ENCODE measurements at regions not wholly inside any gene's neighbourhood (a gene's known extent, or its start where the extent isn't known, plus 50 kb on each side); places are given as distances from the start of the nearest gene placed in this dataset.

GRCh38 chr5:42337143-42337542, 86.1 kb upstream of the GHR start:
- H3K27me3 Mint-ChIP-seq (ENCODE audit: low read depth), result no peaks in the 10 kb centered on the region
- no peak overlapping the region for H3K27ac Mint-ChIP-seq
- TF ChIP-seq, protein P1, sequence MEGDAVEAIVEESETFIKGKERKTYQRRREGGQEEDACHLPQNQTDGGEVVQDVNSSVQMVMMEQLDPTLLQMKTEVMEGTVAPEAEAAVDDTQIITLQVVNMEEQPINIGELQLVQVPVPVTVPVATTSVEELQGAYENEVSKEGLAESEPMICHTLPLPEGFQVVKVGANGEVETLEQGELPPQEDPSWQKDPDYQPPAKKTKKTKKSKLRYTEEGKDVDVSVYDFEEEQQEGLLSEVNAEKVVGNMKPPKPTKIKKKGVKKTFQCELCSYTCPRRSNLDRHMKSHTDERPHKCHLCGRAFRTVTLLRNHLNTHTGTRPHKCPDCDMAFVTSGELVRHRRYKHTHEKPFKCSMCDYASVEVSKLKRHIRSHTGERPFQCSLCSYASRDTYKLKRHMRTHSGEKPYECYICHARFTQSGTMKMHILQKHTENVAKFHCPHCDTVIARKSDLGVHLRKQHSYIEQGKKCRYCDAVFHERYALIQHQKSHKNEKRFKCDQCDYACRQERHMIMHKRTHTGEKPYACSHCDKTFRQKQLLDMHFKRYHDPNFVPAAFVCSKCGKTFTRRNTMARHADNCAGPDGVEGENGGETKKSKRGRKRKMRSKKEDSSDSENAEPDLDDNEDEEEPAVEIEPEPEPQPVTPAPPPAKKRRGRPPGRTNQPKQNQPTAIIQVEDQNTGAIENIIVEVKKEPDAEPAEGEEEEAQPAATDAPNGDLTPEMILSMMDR (IDR thresholded peaks at IDR 0.05; ENCODE audit: unreplicated experiment), result no peak
- no peak for DNase-seq (ENCODE audit: low spot score in 2 of 2, unreplicated experiment in 2 of 2)
- H3K9me3 Mint-ChIP-seq, result peaks cover 57% of the 10 kb centered on the region
- no peaks in the 10 kb centered on the region for H3K36me3 Mint-ChIP-seq
- H3K4me3 Mint-ChIP-seq, result no peak overlapping the region
- no peaks in the 10 kb centered on the region for H3K4me1 Mint-ChIP-seq

GRCh38 chr5:42337607-42338006, 85.6 kb upstream of the GHR start:
- H3K4me3 Mint-ChIP-seq, result no peak overlapping the region

DNA sequence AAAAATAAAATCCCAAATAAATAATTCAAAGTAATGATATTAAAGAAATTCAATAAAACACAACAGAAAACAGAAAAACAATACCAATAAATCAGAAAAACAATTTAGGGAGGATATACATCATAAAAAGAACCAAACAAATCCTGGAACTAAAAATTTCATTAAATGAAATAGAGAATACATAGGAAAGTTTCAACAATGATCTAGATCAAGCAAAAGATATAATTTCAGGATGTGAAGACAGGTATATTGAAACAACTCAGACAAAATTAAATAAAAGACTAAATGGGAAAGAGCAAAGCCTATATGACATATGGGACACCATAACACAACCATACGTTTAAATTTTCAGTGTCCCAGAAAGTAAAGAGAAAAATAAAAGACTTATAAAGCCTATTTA, 85.1 kb upstream of the GHR start:
- H3K27ac Mint-ChIP-seq, result no peak overlapping the region
- H3K4me1 Mint-ChIP-seq, result no peaks in the 10 kb centered on the region
- TF ChIP-seq, protein P1 (IDR thresholded peaks at IDR 0.05; ENCODE audit: unreplicated experiment), result no peak
- no peaks in the 10 kb centered on the region for H3K36me3 Mint-ChIP-seq
- H3K4me3 Mint-ChIP-seq, result no peak overlapping the region
- H3K9me3 Mint-ChIP-seq, result peaks cover 63% of the 10 kb centered on the region
- no peaks in the 10 kb centered on the region for H3K27me3 Mint-ChIP-seq (ENCODE audit: low read depth)
- DNase-seq (ENCODE audit: low spot score in 2 of 2, unreplicated experiment in 2 of 2), result no peak

More at GRCh38 chr5:42337607-42338006, 85.6 kb upstream of the GHR start:
- Mint-ChIP-seq H3K27ac (no peak overlapping the region), H3K9me3 (peaks cover 62% of the 10 kb centered on the region), H3K27me3 (ENCODE audit: low read depth) (no peaks in the 10 kb centered on the region), H3K36me3 (no peaks in the 10 kb centered on the region), H3K4me1 (no peaks in the 10 kb centered on the region)
- no peak for DNase-seq (ENCODE audit: low spot score in 2 of 2, unreplicated experiment in 2 of 2)
- TF ChIP-seq, protein P1 (IDR thresholded peaks at IDR 0.05; ENCODE audit: unreplicated experiment), result no peak

GRCh38 chr5:42349163-42349562, 74.1 kb upstream of the GHR start:
- no peak overlapping the region for H3K4me3 Mint-ChIP-seq
- TF ChIP-seq, protein P1 (IDR thresholded peaks at IDR 0.05; ENCODE audit: unreplicated experiment), result no peak
- no peaks in the 10 kb centered on the region for H3K36me3 Mint-ChIP-seq
- H3K4me1 Mint-ChIP-seq, result no peaks in the 10 kb centered on the region
- peaks cover 45% of the 10 kb centered on the region for H3K9me3 Mint-ChIP-seq
- H3K27me3 Mint-ChIP-seq (ENCODE audit: low read depth), result no peaks in the 10 kb centered on the region
- DNase-seq (ENCODE audit: low spot score in 2 of 2, unreplicated experiment in 2 of 2), result no peak
- no peak overlapping the region for H3K27ac Mint-ChIP-seq

GRCh38 chr5:42351956-42352355, 71.3 kb upstream of the GHR start:
- TF ChIP-seq, protein P1 (IDR thresholded peaks at IDR 0.05; ENCODE audit: unreplicated experiment), result no peak
- H3K27me3 Mint-ChIP-seq (ENCODE audit: low read depth), result no peaks in the 10 kb centered on the region
- H3K36me3 Mint-ChIP-seq, result no peaks in the 10 kb centered on the region
- H3K4me1 Mint-ChIP-seq, result no peaks in the 10 kb centered on the region
- no peak for DNase-seq (ENCODE audit: low spot score in 2 of 2, unreplicated experiment in 2 of 2)
- H3K27ac Mint-ChIP-seq, result no peak overlapping the region
- H3K9me3 Mint-ChIP-seq, result peaks cover 33% of the 10 kb centered on the region
- H3K4me3 Mint-ChIP-seq, result no peak overlapping the region

GRCh38 chr5:42360056-42360455, 63.2 kb upstream of the GHR start:
- H3K27ac Mint-ChIP-seq, result no peak overlapping the region
- H3K4me3 Mint-ChIP-seq, result no peak overlapping the region
- H3K9me3 Mint-ChIP-seq, result peaks cover 6% of the 10 kb centered on the region
- H3K27me3 Mint-ChIP-seq (ENCODE audit: low read depth), result no peaks in the 10 kb centered on the region
- peaks cover 1% of the 10 kb centered on the region for H3K36me3 Mint-ChIP-seq
- TF ChIP-seq, protein P1 (IDR thresholded peaks at IDR 0.05; ENCODE audit: unreplicated experiment), result no peak
- DNase-seq (ENCODE audit: low spot score in 2 of 2, unreplicated experiment in 2 of 2), result no peak
- peaks cover 15% of the 10 kb centered on the region for H3K4me1 Mint-ChIP-seq

Data from mesothelial cell of epicardium (in vitro differentiated cells).